IMR-90 (cell line): ENCODE measurements at regions not wholly inside any gene's neighbourhood (a gene's known extent, or its start where the extent isn't known, plus 50 kb on each side); places are given as distances from the start of the nearest gene placed in this dataset.

Source experiments
- ATAC-seq: fragments of 200-7000 bp; cut with Tn5 transposase; 2 replicates; pipeline ENCODE4 v1.9.1; 2020; ENCODE audit warnings: low read depth, mild to moderate bottlenecking, moderate library complexity
- BruUV-seq: library from RNA; stranded (reverse); fragments of 400-500 nt; replicated peaks from 2 replicates; lab custom pipeline; 2021; lab: Mats Ljungman, UMichigan
- CTCF ChIA-PET: fragments of 300-600 bp; formaldehyde crosslinking; extraction: SDS; loops from one replicate; lab custom pipeline; 2021; ENCODE audit warnings: antibody characterized with exemption; lab: Yijun Ruan, JAX
- POLR2A ChIA-PET: fragments of 300-600 bp; sonication (Branson Sonifier 250); formaldehyde crosslinking; loops from one replicate; lab custom pipeline; 2022; ENCODE audit warnings: antibody characterized with exemption; ENCODE audit not compliant: unreplicated experiment; lab: Charles Lee
- DNase-seq: peaks from one replicate; pipeline ENCODE4 v3.0.0; 2013
- H2AFZ ChIP-seq: replicated peaks from 2 replicates; pipeline ENCODE3; 2013; ENCODE audit warnings: low read length, mild to moderate bottlenecking; ENCODE audit not compliant: poor library complexity
- H2AK5ac ChIP-seq: 2 replicates; pipeline ENCODE4 v1.6.1; 2013; ENCODE audit warnings: low read depth, low read length, inconsistent platforms
- H2AK9ac ChIP-seq: replicated peaks from 2 replicates; pipeline ENCODE3; 2013; ENCODE audit warnings: mild to moderate bottlenecking, low read depth, low read length, moderate library complexity; ENCODE audit not compliant: poor library complexity
- H2BK120ac ChIP-seq: 2 replicates; pipeline ENCODE4 v1.6.1; 2013; ENCODE audit warnings: low read depth, low read length, inconsistent platforms
- H2BK15ac ChIP-seq: 3 replicates; pipeline ENCODE4 v1.6.1; 2013; ENCODE audit warnings: low read depth, low read length, inconsistent platforms
- H2BK20ac ChIP-seq: 2 replicates; pipeline ENCODE4 v1.6.1; 2013; ENCODE audit warnings: low read depth, mild to moderate bottlenecking, inconsistent platforms, low read length, moderate library complexity
- H2BK5ac ChIP-seq: 2 replicates; pipeline ENCODE4 v1.6.1; 2013; ENCODE audit warnings: mild to moderate bottlenecking, low read depth, low read length, inconsistent platforms; ENCODE audit not compliant: poor library complexity, severe bottlenecking
- H3K14ac ChIP-seq: replicated peaks from 2 replicates; pipeline ENCODE4 v1.6.1; 2013; ENCODE audit warnings: low read depth, low read length, inconsistent platforms
- H3K18ac ChIP-seq: 2 replicates; pipeline ENCODE4 v1.6.1; 2013; ENCODE audit warnings: low read depth, low read length, control low read depth
- H3K23ac ChIP-seq: 2 replicates; pipeline ENCODE4 v1.6.1; 2013; ENCODE audit warnings: low read depth, low read length, inconsistent platforms
- H3K27ac ChIP-seq: 2 replicates; pipeline ENCODE4 v1.5.1; 2013; ENCODE audit warnings: mild to moderate bottlenecking, control low read depth, low read length; ENCODE audit not compliant: insufficient read depth
- H3K27me3 ChIP-seq: 2 replicates; pipeline ENCODE4 v1.6.1; 2013; ENCODE audit warnings: low read length; ENCODE audit not compliant: control insufficient read depth, insufficient read depth
- H3K36me3 ChIP-seq: 2 replicates; pipeline ENCODE4 v1.6.1; 2013; ENCODE audit warnings: low read length, mixed read lengths; ENCODE audit not compliant: control insufficient read depth, insufficient read depth
- H3K4ac ChIP-seq: 2 replicates; pipeline ENCODE4 v1.6.1; 2013; ENCODE audit warnings: low read depth, low read length, inconsistent platforms
- H3K4me1 ChIP-seq: 2 replicates; pipeline ENCODE4 v1.6.1; 2013; ENCODE audit warnings: low read length, mixed read lengths; ENCODE audit not compliant: control insufficient read depth, insufficient read depth
- H3K4me2 ChIP-seq: 2 replicates; pipeline ENCODE4 v1.6.1; 2013; ENCODE audit warnings: low read depth, mild to moderate bottlenecking, control low read depth, low read length, moderate library complexity
- H3K4me3 ChIP-seq: 2 replicates; pipeline ENCODE4 v1.5.1; 2013; ENCODE audit warnings: low read depth, mild to moderate bottlenecking, control low read depth, low read length, moderate library complexity; ENCODE audit not compliant: insufficient read depth
- H3K56ac ChIP-seq: 2 replicates; pipeline ENCODE4 v1.6.1; 2013; ENCODE audit warnings: low read length, inconsistent platforms; ENCODE audit not compliant: insufficient read depth; ENCODE audit errors: extremely low read depth
- H3K79me1 ChIP-seq, 2 experiments: 2 replicates each; pipeline ENCODE4 v1.6.1; 2013; ENCODE audit warnings: low read length in 2 of 2, inconsistent platforms in 1 of 2, low read depth in 1 of 2
- H3K9ac ChIP-seq: 2 replicates; pipeline ENCODE4 v1.6.1; 2013; ENCODE audit warnings: low read depth, low read length, control low read depth
- H3K9me1 ChIP-seq: 2 replicates; pipeline ENCODE4 v1.6.1; 2013; ENCODE audit warnings: low read length, inconsistent platforms; ENCODE audit not compliant: insufficient read depth
- H3K9me3 ChIP-seq: 2 replicates; pipeline ENCODE4 v1.6.1; 2013; ENCODE audit warnings: low read length; ENCODE audit not compliant: control insufficient read depth, insufficient read depth
- H4K20me1 ChIP-seq: 2 replicates; pipeline ENCODE4 v1.6.1; 2013; ENCODE audit warnings: low read length, inconsistent platforms; ENCODE audit not compliant: insufficient read depth
- H4K5ac ChIP-seq: 2 replicates; pipeline ENCODE4 v1.6.1; 2013; ENCODE audit warnings: mild to moderate bottlenecking, low read depth, low read length, control low read depth
- H4K8ac ChIP-seq, 2 experiments: 2 replicates each; pipeline ENCODE4 v1.6.1; 2013; ENCODE audit warnings: low read depth in 2 of 2, low read length in 2 of 2, control low read depth in 1 of 2, inconsistent platforms in 1 of 2
- H4K91ac ChIP-seq: 2 replicates; pipeline ENCODE4 v1.6.1; 2013; ENCODE audit warnings: low read depth, low read length, inconsistent platforms; ENCODE audit not compliant: insufficient read depth
- BHLHE40 ChIP-seq: fragments of 150-350 bp; IDR thresholded peaks from 2 replicates; pipeline ENCODE4 v1.6.1; 2016; ENCODE audit warnings: mild to moderate bottlenecking, low read depth, low read length
- FOS ChIP-seq: fragments of 150-350 bp; IDR thresholded peaks from 2 replicates; pipeline ENCODE4 v1.6.1; 2016; ENCODE audit warnings: low read depth, low read length
- MAFK ChIP-seq: IDR thresholded peaks from 2 replicates; pipeline ENCODE4 v1.6.1; 2012; ENCODE audit warnings: low read depth, low read length, improper control_type of control experiment
- MXI1 ChIP-seq: IDR thresholded peaks from 2 replicates; pipeline ENCODE4 v1.6.1; 2012; ENCODE audit warnings: low read depth, mild to moderate bottlenecking, low read length, moderate library complexity, borderline replicate concordance
- NFE2L2 ChIP-seq: fragments of 150-350 bp; IDR thresholded peaks from 2 replicates; pipeline ENCODE4 v1.6.1; 2016; ENCODE audit warnings: low read depth, mild to moderate bottlenecking, low read length
- POLR2A ChIP-seq: IDR thresholded peaks from 2 replicates; pipeline ENCODE4 v1.6.1; 2012; ENCODE audit warnings: mild to moderate bottlenecking, low read depth, low read length
- SMC3 ChIP-seq: fragments of 150-350 bp; IDR thresholded peaks from 2 replicates; pipeline ENCODE4 v1.6.1; 2016; ENCODE audit warnings: low read depth, mild to moderate bottlenecking, antibody characterized with exemption, low read length, moderate library complexity
- USF2 ChIP-seq: fragments of 150-350 bp; IDR thresholded peaks from 2 replicates; pipeline ENCODE4 v1.6.1; 2017; ENCODE audit warnings: mild to moderate bottlenecking, antibody characterized with exemption, low read length, low read depth
- WGBS, 2 experiments: methylation state at CpG; one replicate each; pipeline versions ENCODE4 v1.1.5 to v1.1.7; 2013; ENCODE audit warnings: missing lambda C conversion rate in 2 of 2; ENCODE audit not compliant: insufficient read length in 1 of 2; ENCODE audit errors: extremely low coverage in 2 of 2; 5-methylcytosine and 5-hydroxymethylcytosine counted together
- dilution Hi-C: fragments of 300-500 bp; cut with HindIII; formaldehyde crosslinking; loops from one replicate; pipeline ENCODE4 v1.14.3; 2018; ENCODE audit warnings: low sequenced_read_pairs; ENCODE audit not compliant: unreplicated experiment
- in situ Hi-C: fragments of 300-500 bp; cut with MboI; formaldehyde crosslinking; loops from 3 replicates; pipeline ENCODE4 v1.14.3; 2019; ENCODE audit warnings: low sequenced_read_pairs, inconsistent platforms, mixed read lengths
- intact Hi-C: fragments of 100-400 bp; cut with micrococcal nuclease; formaldehyde crosslinking; loops from 2 replicates; pipeline ENCODE4 v1.10.0; 2022

GRCh38 chr7:32169228-32169627 is 99.0 kb upstream of the PDE1C start:
- H3K9me3 ChIP-seq: peaks cover 3% of the 10 kb centered on the region; the same call in 1 of the 2 replicates
- H2BK20ac ChIP-seq: no peak overlapping the region
- H4K91ac ChIP-seq: no peak overlapping the region
- no peaks in the 10 kb centered on the region for H3K36me3 ChIP-seq
- no peak overlapping the region for H4K5ac ChIP-seq
- H4K8ac ChIP-seq: no peak overlapping the region
- ATAC-seq: no peak
- no peak overlapping the region for H2BK120ac ChIP-seq
- H4K20me1 ChIP-seq: no peaks in the 10 kb centered on the region
- no peak overlapping the region for H2AK9ac ChIP-seq
- H3K4me2 ChIP-seq: no peak overlapping the region
- H2BK15ac ChIP-seq: no peak overlapping the region
- dilution Hi-C loops: no loop called here
- no peak overlapping the region for H3K14ac ChIP-seq
- H3K9ac ChIP-seq: no peak overlapping the region
- no peak overlapping the region for H3K4ac ChIP-seq
- H3K9me1 ChIP-seq: no peaks in the 10 kb centered on the region
- no peak overlapping the region for H3K27ac ChIP-seq
- H3K27me3 ChIP-seq: no peaks in the 10 kb centered on the region
- no peak overlapping the region for H2AFZ ChIP-seq
- no peak overlapping the region for H3K4me3 ChIP-seq
- in situ Hi-C loops: no loop called here
- ChIA-PET CTCF (no interaction called here), POLR2A (no interaction called here)
- H2BK5ac ChIP-seq: no peak overlapping the region
- TF ChIP-seq BHLHE40 (no peak), USF2 (no peak), NFE2L2 (no peak), FOS (no peak), MAFK (no peak), MXI1 (no peak), POLR2A (no peak), SMC3 (no peak)
- no peaks in the 10 kb centered on the region for H3K79me1 ChIP-seq
- no TSS peak for BruUV-seq
- intact Hi-C loops: loop anchor here (10.0 kb wide), 1 partner anchor 384 kb away; no protein-coding TSS in a partner anchor
- H2AK5ac ChIP-seq: no peak overlapping the region
- DNase-seq: no peak
- no peak overlapping the region for H3K56ac ChIP-seq
- H3K23ac ChIP-seq: no peak overlapping the region
- H3K4me1 ChIP-seq: no peaks in the 10 kb centered on the region
- WGBS, 2 experiments: no CpG with 5 or more reads among the region's 3 CpGs
- H3K18ac ChIP-seq: no peak overlapping the region
